ENCODE measurements at regions not wholly inside any gene's neighbourhood (a gene's known extent, or its start where the extent isn't known, plus 50 kb on each side); places are given as distances from the start of the nearest gene placed in this dataset.

GRCh38 chr14:98775892-98776291 lies 496.1 kb downstream of the BCL11B start:
- 70% methylated on average over 2 of the region's 2 CpGs for WGBS

GRCh38 chr14:98782062-98782461 lies 489.9 kb downstream of the BCL11B start:
- Histone ChIP-seq H3K9me3 (ENCODE audit: control insufficient read depth, low read length) (no peaks in the 10 kb centered on the region), H3K4me1 (ENCODE audit: control insufficient read depth, insufficient read depth, low read length) (no peaks in the 10 kb centered on the region), H3K4me3 (ENCODE audit: low read length) (no peak overlapping the region), H3K27me3 (ENCODE audit: control insufficient read depth, insufficient read depth) (no peaks in the 10 kb centered on the region), H3K27ac (ENCODE audit: low read length) (no peak overlapping the region)
- WGBS, result 88% methylated on average over 5 of the region's 5 CpGs
- DNase-seq (no peak), ATAC-seq (no peak)
- intact Hi-C loops (cut with DNase I), result no loop called here

More at GRCh38 chr14:98775892-98776291, 496.1 kb downstream of the BCL11B start:
- no peaks in the 10 kb centered on the region for H3K9me3 ChIP-seq (ENCODE audit: control insufficient read depth, low read length)
- no peaks in the 10 kb centered on the region for H3K27me3 ChIP-seq (ENCODE audit: control insufficient read depth, insufficient read depth)
- intact Hi-C loops (cut with DNase I), result no loop called here
- no peak for DNase-seq
- H3K4me3 ChIP-seq (ENCODE audit: low read length), result no peak overlapping the region
- ATAC-seq, result no peak
- H3K27ac ChIP-seq (ENCODE audit: low read length), result no peak overlapping the region
- H3K4me1 ChIP-seq (ENCODE audit: control insufficient read depth, insufficient read depth, low read length), result no peaks in the 10 kb centered on the region

- no peak for ATAC-seq
- Histone ChIP-seq H3K4me1 (ENCODE audit: control insufficient read depth, insufficient read depth, low read length) (no peaks in the 10 kb centered on the region), H3K27me3 (ENCODE audit: control insufficient read depth, insufficient read depth) (no peaks in the 10 kb centered on the region), H3K27ac (ENCODE audit: low read length) (no peak overlapping the region), H3K4me3 (ENCODE audit: low read length) (no peak overlapping the region), H3K9me3 (ENCODE audit: control insufficient read depth, low read length) (no peaks in the 10 kb centered on the region)
- whole genome bisulfite sequencing, result 63% methylated on average over 6 of the region's 6 CpGs
- DNase-seq, result no peak
- intact Hi-C loops (cut with DNase I), result no loop called here
Measured at GRCh38 chr14:98785578-98785977, 486.4 kb downstream of the BCL11B start.

GRCh38 chr14:98786456-98786855 lies 485.5 kb downstream of the BCL11B start:
- H3K9me3 ChIP-seq (ENCODE audit: control insufficient read depth, low read length), result no peaks in the 10 kb centered on the region
- ATAC-seq (no peak), DNase-seq (no peak)
- no peaks in the 10 kb centered on the region for H3K4me1 ChIP-seq (ENCODE audit: control insufficient read depth, insufficient read depth, low read length)
- no peak overlapping the region for H3K4me3 ChIP-seq (ENCODE audit: low read length)
- no peak overlapping the region for H3K27ac ChIP-seq (ENCODE audit: low read length)
- WGBS, result 74% methylated on average over 4 of the region's 4 CpGs
- no peaks in the 10 kb centered on the region for H3K27me3 ChIP-seq (ENCODE audit: control insufficient read depth, insufficient read depth)
- intact Hi-C loops (cut with DNase I), result no loop called here

GRCh38 chr14:98791661-98792060 lies 480.3 kb downstream of the BCL11B start:
- Histone ChIP-seq H3K4me3 (ENCODE audit: low read length) (no peak overlapping the region), H3K27me3 (ENCODE audit: control insufficient read depth, insufficient read depth) (no peaks in the 10 kb centered on the region), H3K4me1 (ENCODE audit: control insufficient read depth, insufficient read depth, low read length) (no peaks in the 10 kb centered on the region), H3K27ac (ENCODE audit: low read length) (no peak overlapping the region), H3K9me3 (ENCODE audit: control insufficient read depth, low read length) (no peaks in the 10 kb centered on the region)
- WGBS, result 69% methylated on average over 3 of the region's 3 CpGs
- DNase-seq (no peak), ATAC-seq (no peak)
- intact Hi-C loops (cut with DNase I), result no loop called here

- DNase-seq, result no peak
- H3K9me3 ChIP-seq (ENCODE audit: control insufficient read depth, low read length), result no peaks in the 10 kb centered on the region
- H3K4me3 ChIP-seq (ENCODE audit: low read length), result no peak overlapping the region
- no peak for ATAC-seq
- intact Hi-C loops (cut with DNase I), result no loop called here
- H3K27ac ChIP-seq (ENCODE audit: low read length), result no peak overlapping the region
- WGBS, result 86% methylated on average over 1 of the region's 1 CpG
- H3K27me3 ChIP-seq (ENCODE audit: control insufficient read depth, insufficient read depth), result no peaks in the 10 kb centered on the region
- H3K4me1 ChIP-seq (ENCODE audit: control insufficient read depth, insufficient read depth, low read length), result no peaks in the 10 kb centered on the region
Measured at GRCh38 chr14:98792171-98792570, 479.8 kb downstream of the BCL11B start.

- Histone ChIP-seq H3K4me1 (ENCODE audit: control insufficient read depth, insufficient read depth, low read length) (no peaks in the 10 kb centered on the region), H3K27ac (ENCODE audit: low read length) (no peak overlapping the region), H3K9me3 (ENCODE audit: control insufficient read depth, low read length) (no peaks in the 10 kb centered on the region), H3K27me3 (ENCODE audit: control insufficient read depth, insufficient read depth) (no peaks in the 10 kb centered on the region), H3K4me3 (ENCODE audit: low read length) (no peak overlapping the region)
- DNase-seq, result no peak
- 64% methylated on average over 4 of the region's 4 CpGs for WGBS
- intact Hi-C loops (cut with DNase I), result no loop called here
- no peak for ATAC-seq
Measured at GRCh38 chr14:98798099-98798498, 473.9 kb downstream of the BCL11B start.

- no peak overlapping the region for H3K27ac ChIP-seq (ENCODE audit: low read length)
- intact Hi-C loops (cut with DNase I), result no loop called here
- 56% methylated on average over 4 of the region's 4 CpGs for WGBS
- H3K9me3 ChIP-seq (ENCODE audit: control insufficient read depth, low read length), result no peaks in the 10 kb centered on the region
- no peak overlapping the region for H3K4me3 ChIP-seq (ENCODE audit: low read length)
- DNase-seq (no peak), ATAC-seq (no peak)
- no peaks in the 10 kb centered on the region for H3K27me3 ChIP-seq (ENCODE audit: control insufficient read depth, insufficient read depth)
- H3K4me1 ChIP-seq (ENCODE audit: control insufficient read depth, insufficient read depth, low read length), result no peaks in the 10 kb centered on the region
Measured at GRCh38 chr14:98799891-98800290, 472.1 kb downstream of the BCL11B start.

- Histone ChIP-seq H3K9me3 (ENCODE audit: control insufficient read depth, low read length) (no peaks in the 10 kb centered on the region), H3K27ac (ENCODE audit: low read length) (no peak overlapping the region), H3K4me3 (ENCODE audit: low read length) (no peak overlapping the region), H3K27me3 (ENCODE audit: control insufficient read depth, insufficient read depth) (no peaks in the 10 kb centered on the region), H3K4me1 (ENCODE audit: control insufficient read depth, insufficient read depth, low read length) (no peaks in the 10 kb centered on the region)
- ATAC-seq (no peak), DNase-seq (no peak)
- 77% methylated on average over 9 of the region's 9 CpGs for WGBS
- intact Hi-C loops (cut with DNase I), result no loop called here
Measured at GRCh38 chr14:98802044-98802443, 470.0 kb downstream of the BCL11B start.

GRCh38 chr14:98803196-98803595 lies 468.8 kb downstream of the BCL11B start:
- H3K9me3 ChIP-seq (ENCODE audit: control insufficient read depth, low read length), result no peaks in the 10 kb centered on the region
- no peak for DNase-seq
- H3K27me3 ChIP-seq (ENCODE audit: control insufficient read depth, insufficient read depth), result no peaks in the 10 kb centered on the region
- intact Hi-C loops (cut with DNase I), result no loop called here
- H3K4me3 ChIP-seq (ENCODE audit: low read length), result no peak overlapping the region
- ATAC-seq, result no peak
- no peak overlapping the region for H3K27ac ChIP-seq (ENCODE audit: low read length)
- no peaks in the 10 kb centered on the region for H3K4me1 ChIP-seq (ENCODE audit: control insufficient read depth, insufficient read depth, low read length)
- WGBS, result 50% methylated on average over 5 of the region's 5 CpGs

- H3K9me3 ChIP-seq (ENCODE audit: control insufficient read depth, low read length), result no peaks in the 10 kb centered on the region
- intact Hi-C loops (cut with DNase I), result no loop called here
- no peak overlapping the region for H3K27ac ChIP-seq (ENCODE audit: low read length)
- no peak overlapping the region for H3K4me3 ChIP-seq (ENCODE audit: low read length)
- no peaks in the 10 kb centered on the region for H3K27me3 ChIP-seq (ENCODE audit: control insufficient read depth, insufficient read depth)
- ATAC-seq, result no peak
- no peaks in the 10 kb centered on the region for H3K4me1 ChIP-seq (ENCODE audit: control insufficient read depth, insufficient read depth, low read length)
- 59% methylated on average over 12 of the region's 12 CpGs for WGBS
- DNase-seq, result no peak
Measured at GRCh38 chr14:98808494-98809407, 463.2 kb downstream of the BCL11B start.
